ENCODE measurements at regions not wholly inside any gene's neighbourhood (a gene's known extent, or its start where the extent isn't known, plus 50 kb on each side); places are given as distances from the start of the nearest gene placed in this dataset.

DNA sequence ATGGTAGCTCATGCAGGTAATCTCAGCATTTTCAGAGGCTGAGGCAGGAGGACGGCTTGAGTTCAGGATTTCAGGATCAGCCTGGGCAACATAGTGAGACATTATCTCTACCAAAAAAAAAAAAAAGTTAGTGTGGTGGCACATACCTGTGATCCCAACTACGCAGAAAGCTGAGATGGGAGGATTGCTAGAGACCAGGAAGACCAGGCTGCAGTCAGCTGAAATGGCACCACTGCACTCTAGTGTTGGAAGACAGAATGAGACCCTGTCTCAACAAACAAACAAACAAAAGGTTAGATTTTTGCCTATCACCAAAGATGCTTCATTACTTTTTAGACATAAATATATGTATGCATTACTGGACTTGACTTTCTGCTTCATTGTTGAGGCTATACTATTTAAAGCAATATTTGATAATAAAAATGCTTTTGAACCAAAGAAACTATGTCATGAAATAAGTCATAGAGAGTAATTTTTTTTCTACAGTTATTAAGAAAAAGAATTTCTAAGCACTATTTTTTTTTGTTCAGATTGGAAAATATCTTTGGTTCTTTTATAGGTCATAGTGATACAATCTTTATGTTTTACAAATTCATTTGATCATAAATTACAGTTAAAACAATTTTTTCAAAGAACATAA is 1180.1 kb upstream of the ATXN8OS start:
- DNase-seq (ENCODE audit: low spot score): peak; percentile 10

DNA sequence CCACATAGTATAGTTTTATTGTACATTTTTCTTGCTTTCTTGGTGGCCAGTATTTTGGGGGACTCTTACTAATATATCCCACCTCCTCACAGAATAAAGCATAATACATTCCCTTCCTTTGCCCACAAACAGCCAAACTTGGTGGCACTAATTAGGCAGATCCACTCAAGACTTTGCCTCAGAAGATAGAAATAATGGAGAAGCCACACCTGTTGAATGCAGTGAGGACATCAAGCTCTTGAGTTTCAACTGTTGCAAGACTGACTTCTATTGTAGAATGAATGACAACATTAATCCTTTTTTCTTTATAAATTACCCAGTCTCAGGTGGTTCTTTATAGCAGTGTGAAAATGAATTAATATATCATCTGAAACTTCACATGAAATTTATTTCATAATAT is 1183.6 kb upstream of the ATXN8OS start:
- no TSS peak for BruUV-seq (replicated peaks)
- CTCF ChIA-PET: no interaction called here
- Histone ChIP-seq H3K27ac (ENCODE audit: low read depth, low read length, poor library complexity, severe bottlenecking) (no peak overlapping the region), H3K9me3 (ENCODE audit: low read depth, low read length, poor library complexity, severe bottlenecking) (no peaks in the 10 kb centered on the region), H3K4me3 (ENCODE audit: low read depth, low read length, poor library complexity, severe bottlenecking) (no peak overlapping the region), H3K27me3 (replicated peaks; ENCODE audit: insufficient read depth, low read depth, low read length, poor library complexity) (no peaks in the 10 kb centered on the region), H3K4me1 (ENCODE audit: insufficient read depth, low read length, poor library complexity, severe bottlenecking) (no peaks in the 10 kb centered on the region), H3K36me3 (ENCODE audit: insufficient read depth, low read length, poor library complexity, severe bottlenecking) (no peaks in the 10 kb centered on the region)
- no peak for DNase-seq (ENCODE audit: low spot score)
- no peak for TF ChIP-seq EZH2 (IDR thresholded peaks at IDR 0.05; ENCODE audit: borderline replicate concordance, low read depth, low read length, poor library complexity, severe bottlenecking)
- TF ChIP-seq, protein P1, sequence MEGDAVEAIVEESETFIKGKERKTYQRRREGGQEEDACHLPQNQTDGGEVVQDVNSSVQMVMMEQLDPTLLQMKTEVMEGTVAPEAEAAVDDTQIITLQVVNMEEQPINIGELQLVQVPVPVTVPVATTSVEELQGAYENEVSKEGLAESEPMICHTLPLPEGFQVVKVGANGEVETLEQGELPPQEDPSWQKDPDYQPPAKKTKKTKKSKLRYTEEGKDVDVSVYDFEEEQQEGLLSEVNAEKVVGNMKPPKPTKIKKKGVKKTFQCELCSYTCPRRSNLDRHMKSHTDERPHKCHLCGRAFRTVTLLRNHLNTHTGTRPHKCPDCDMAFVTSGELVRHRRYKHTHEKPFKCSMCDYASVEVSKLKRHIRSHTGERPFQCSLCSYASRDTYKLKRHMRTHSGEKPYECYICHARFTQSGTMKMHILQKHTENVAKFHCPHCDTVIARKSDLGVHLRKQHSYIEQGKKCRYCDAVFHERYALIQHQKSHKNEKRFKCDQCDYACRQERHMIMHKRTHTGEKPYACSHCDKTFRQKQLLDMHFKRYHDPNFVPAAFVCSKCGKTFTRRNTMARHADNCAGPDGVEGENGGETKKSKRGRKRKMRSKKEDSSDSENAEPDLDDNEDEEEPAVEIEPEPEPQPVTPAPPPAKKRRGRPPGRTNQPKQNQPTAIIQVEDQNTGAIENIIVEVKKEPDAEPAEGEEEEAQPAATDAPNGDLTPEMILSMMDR (conservative IDR thresholded peaks at IDR 0.05; ENCODE audit: low read depth, low read length): no peak
- intact Hi-C loops (cut with micrococcal nuclease; ENCODE audit: unreplicated experiment): no loop called here
- POLR2A ChIA-PET (ENCODE audit: low non-redundant PET): no interaction called here

More for the DNA sequence above, 1180.1 kb upstream of the ATXN8OS start:
- Histone ChIP-seq H3K27ac (ENCODE audit: low read depth, low read length, poor library complexity, severe bottlenecking) (no peak overlapping the region), H3K27me3 (replicated peaks; ENCODE audit: insufficient read depth, low read depth, low read length, poor library complexity) (no peaks in the 10 kb centered on the region), H3K4me3 (ENCODE audit: low read depth, low read length, poor library complexity, severe bottlenecking) (no peak overlapping the region), H3K4me1 (ENCODE audit: insufficient read depth, low read length, poor library complexity, severe bottlenecking) (no peaks in the 10 kb centered on the region), H3K9me3 (ENCODE audit: low read depth, low read length, poor library complexity, severe bottlenecking) (no peaks in the 10 kb centered on the region), H3K36me3 (ENCODE audit: insufficient read depth, low read length, poor library complexity, severe bottlenecking) (no peaks in the 10 kb centered on the region)
- BruUV-seq (replicated peaks): no TSS peak
- ChIA-PET POLR2A (ENCODE audit: low non-redundant PET) (no interaction called here), CTCF (no interaction called here)
- TF ChIP-seq EZH2 (IDR thresholded peaks at IDR 0.05; ENCODE audit: borderline replicate concordance, low read depth, low read length, poor library complexity, severe bottlenecking): no peak
- TF ChIP-seq, protein P1 (conservative IDR thresholded peaks at IDR 0.05; ENCODE audit: low read depth, low read length): peak; percentile 50
- intact Hi-C loops (cut with micrococcal nuclease; ENCODE audit: unreplicated experiment): loop anchor here (5.0 kb wide), 1 partner anchor 625 kb away; no protein-coding TSS in a partner anchor

DNA sequence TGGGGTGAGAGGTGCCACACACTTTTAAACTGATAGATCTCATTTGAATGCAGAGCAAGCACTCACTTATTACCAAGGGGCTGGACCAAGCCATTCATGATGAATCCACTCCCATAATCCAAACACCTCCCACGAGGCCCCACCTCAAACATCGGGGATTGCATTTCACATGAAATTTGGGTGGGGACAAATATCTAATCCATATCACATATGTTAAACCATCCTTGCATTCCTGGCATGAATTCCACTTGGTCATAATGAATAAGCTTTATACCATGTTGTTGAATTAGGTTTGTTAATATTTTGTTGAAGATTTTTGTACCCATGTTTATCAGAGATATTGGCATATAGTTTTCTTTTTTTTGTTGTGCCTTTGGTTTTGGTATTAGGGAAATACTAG is 1198.7 kb upstream of the ATXN8OS start:
- POLR2A ChIA-PET (ENCODE audit: low non-redundant PET): no interaction called here
- intact Hi-C loops (cut with micrococcal nuclease; ENCODE audit: unreplicated experiment): no loop called here
- no peak for TF ChIP-seq EZH2 (IDR thresholded peaks at IDR 0.05; ENCODE audit: borderline replicate concordance, low read depth, low read length, poor library complexity, severe bottlenecking)
- TF ChIP-seq, protein P1 (conservative IDR thresholded peaks at IDR 0.05; ENCODE audit: low read depth, low read length): no peak
- no peak overlapping the region for H3K27ac ChIP-seq (ENCODE audit: low read depth, low read length, poor library complexity, severe bottlenecking)
- no peaks in the 10 kb centered on the region for H3K36me3 ChIP-seq (ENCODE audit: insufficient read depth, low read length, poor library complexity, severe bottlenecking)
- CTCF ChIA-PET: no interaction called here
- no peaks in the 10 kb centered on the region for H3K27me3 ChIP-seq (replicated peaks; ENCODE audit: insufficient read depth, low read depth, low read length, poor library complexity)
- no peaks in the 10 kb centered on the region for H3K4me1 ChIP-seq (ENCODE audit: insufficient read depth, low read length, poor library complexity, severe bottlenecking)
- no TSS peak for BruUV-seq (replicated peaks)
- DNase-seq (ENCODE audit: low spot score): no peak
- no peak overlapping the region for H3K4me3 ChIP-seq (ENCODE audit: low read depth, low read length, poor library complexity, severe bottlenecking)
- H3K9me3 ChIP-seq (ENCODE audit: low read depth, low read length, poor library complexity, severe bottlenecking): peaks cover 27% of the 10 kb centered on the region

Measured in A673 (cell line).